ENCODE measurements at regions not wholly inside any gene's neighbourhood (a gene's known extent, or its start where the extent isn't known, plus 50 kb on each side); places are given as distances from the start of the nearest gene placed in this dataset.

GRCh38 chrX:155666741-155667140 lies 54.0 kb upstream of the TMLHE start (continued):
- TF ChIP-seq SMAD4 (CRISPR knock-in tag; conservative IDR thresholded peaks at IDR 0.05) (peak; percentile 70), CCAR2 (IDR thresholded peaks at IDR 0.05; ENCODE audit: low read depth, low read length) (no peak), ARID1B (IDR thresholded peaks at IDR 0.05) (peak; percentile 78), KLF16 (IDR thresholded peaks at IDR 0.05) (0 out of 2 replicates have a peak, but pooled peaks have one; percentile 15), MTA2 (IDR thresholded peaks at IDR 0.05; ENCODE audit: low read depth) (0 out of 2 replicates have a peak, but pooled peaks have one; percentile 48), TRIM24 (IDR thresholded peaks at IDR 0.05) (peak; percentile 38 to 47; a peak in 2 of 4 replicates), MYNN (IDR thresholded peaks at IDR 0.05) (no peak), MYNN (CRISPR knock-in tag; IDR thresholded peaks at IDR 0.05) (no peak), TAL1 (IDR thresholded peaks at IDR 0.05) (peak; percentile 67), CBFA2T2 (conservative IDR thresholded peaks at IDR 0.05) (peak; percentile 66), ETS1 (conservative IDR thresholded peaks at IDR 0.05; ENCODE audit: control insufficient read depth, low read depth, low read length) (no peak)
